NT2/D1 (cell line): ENCODE measurements at regions not wholly inside any gene's neighbourhood (a gene's known extent, or its start where the extent isn't known, plus 50 kb on each side); places are given as distances from the start of the nearest gene placed in this dataset.

ENCODE experiments used
- SUZ12 ChIP-seq: IDR thresholded peaks from 2 replicates; pipeline ENCODE4 v1.6.1; 2011; ENCODE audit not compliant: insufficient read length, insufficient read depth; ENCODE audit errors: extremely low read depth
- YY1 ChIP-seq: IDR thresholded peaks from 2 replicates; pipeline ENCODE4 v1.6.1; 2011; ENCODE audit not compliant: insufficient read length, insufficient read depth
- ZNF274 ChIP-seq: IDR thresholded peaks from 2 replicates; pipeline ENCODE4 v1.6.1; 2011; ENCODE audit warnings: mild to moderate bottlenecking, low read depth, low read length

DNA sequence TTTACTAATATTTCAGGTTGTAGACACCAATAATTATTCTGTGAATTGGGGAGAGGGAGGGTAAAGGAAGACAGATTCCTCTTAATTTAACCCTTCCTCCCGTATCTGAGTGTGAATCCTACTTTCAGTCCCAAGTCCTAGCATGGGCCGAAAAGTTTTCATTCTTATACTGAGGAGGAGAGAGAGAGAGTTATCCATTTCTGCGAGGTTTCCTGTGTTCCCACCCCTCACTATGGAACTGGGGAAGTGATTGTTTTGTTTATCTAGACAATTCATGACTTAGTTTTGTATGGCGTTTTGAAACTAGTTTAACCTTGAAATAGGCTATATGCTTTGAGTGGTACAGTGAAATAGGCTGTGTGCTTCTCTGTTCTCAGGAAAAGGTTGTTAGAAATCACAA lies 134.0 kb upstream of the DPYD start:
- TF ChIP-seq SUZ12 = no peak
- TF ChIP-seq ZNF274 = no peak
- TF ChIP-seq YY1 = no peak
